NCI-H2029 treated with DMSO at 0.1 percent for 48 hours (cell line): ENCODE measurements at regions not wholly inside any gene's neighbourhood (a gene's known extent, or its start where the extent isn't known, plus 50 kb on each side); places are given as distances from the start of the nearest gene placed in this dataset.
"Not testable (repeated sequence)": the region's sequence is repeated elsewhere in the genome, so short reads cannot be mapped to it uniquely, and the experiment has no call there.

ENCODE experiments used
- DNase-seq: peaks from one replicate; lab custom pipeline; 2025; lab: John Stamatoyannopoulos, UW

DNA sequence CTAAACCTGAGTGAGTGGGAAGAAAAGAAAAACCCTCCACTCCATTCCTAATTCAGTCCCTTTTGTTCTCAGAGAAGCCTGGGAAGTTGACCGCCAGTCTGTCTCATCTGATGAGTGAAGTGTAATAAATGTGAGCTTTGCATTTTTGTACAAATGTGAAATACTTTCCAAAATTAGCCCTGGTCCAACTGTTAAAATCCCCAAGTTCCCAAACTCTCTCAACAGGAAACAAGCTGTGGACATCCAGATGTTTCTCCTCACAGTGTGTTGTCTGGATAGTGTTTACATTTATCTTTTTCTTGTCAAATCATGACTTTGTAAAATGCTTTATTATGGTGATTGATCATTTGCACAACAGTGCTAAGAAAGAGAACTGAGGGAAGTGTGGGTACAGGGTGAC lies 145.1 kb downstream of the TM2D1 start:
- DNase-seq, result no peak

DNA sequence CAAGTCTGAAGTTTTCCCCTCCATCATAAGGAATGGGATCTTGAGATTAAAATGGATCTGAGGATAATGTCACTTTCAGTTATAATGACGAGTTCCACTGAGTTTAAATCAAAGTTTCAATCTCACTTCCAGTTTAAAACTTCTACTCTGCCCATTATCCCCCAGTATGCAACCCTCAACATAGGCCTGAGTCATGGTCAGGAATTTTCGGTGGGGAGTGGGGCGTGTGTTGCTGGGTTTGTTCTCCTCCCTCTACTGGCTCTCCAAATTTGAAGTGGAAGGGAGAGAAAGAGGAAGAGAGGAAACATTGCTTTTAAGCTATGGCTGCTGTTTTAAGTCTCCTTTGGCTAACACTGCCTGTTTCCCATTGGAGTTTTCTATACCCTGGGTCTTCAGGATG lies 152.9 kb downstream of the TM2D1 start:
- no peak for DNase-seq

DNA sequence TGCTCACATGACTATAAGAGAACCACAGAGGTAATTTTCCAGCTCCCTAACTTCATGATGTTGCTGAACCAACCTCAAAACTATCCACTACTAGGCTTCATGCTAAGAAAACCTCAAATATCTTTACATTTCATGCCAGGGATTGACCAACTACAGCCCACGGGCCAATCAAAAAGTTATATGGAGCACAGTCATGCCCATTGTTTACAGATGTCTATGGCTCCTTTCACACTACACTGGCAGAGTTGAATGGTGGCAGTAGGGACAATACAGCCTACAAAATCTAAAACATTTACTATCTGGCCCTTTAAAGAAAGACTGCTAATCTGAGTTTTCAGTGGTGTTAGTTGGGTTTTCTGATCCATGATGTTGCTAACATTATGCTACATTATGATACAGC lies 154.8 kb downstream of the TM2D1 start:
- DNase-seq, result no peak

DNA sequence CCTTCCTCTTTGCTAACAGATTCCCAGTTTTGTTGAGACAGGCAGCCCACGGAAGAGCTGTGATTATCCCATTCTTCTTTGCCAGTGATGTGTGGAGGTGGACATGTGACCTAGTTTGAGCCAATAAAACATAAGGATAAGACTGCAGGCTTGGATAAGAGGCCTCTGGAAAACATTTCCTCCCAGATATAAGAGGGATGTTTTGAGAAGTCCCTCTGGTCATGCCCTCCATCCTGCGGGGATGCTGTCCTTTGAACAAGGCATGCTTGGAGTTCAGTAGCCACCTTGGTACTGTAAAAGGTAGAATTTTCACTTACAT lies 155.7 kb downstream of the TM2D1 start:
- no peak for DNase-seq

DNA sequence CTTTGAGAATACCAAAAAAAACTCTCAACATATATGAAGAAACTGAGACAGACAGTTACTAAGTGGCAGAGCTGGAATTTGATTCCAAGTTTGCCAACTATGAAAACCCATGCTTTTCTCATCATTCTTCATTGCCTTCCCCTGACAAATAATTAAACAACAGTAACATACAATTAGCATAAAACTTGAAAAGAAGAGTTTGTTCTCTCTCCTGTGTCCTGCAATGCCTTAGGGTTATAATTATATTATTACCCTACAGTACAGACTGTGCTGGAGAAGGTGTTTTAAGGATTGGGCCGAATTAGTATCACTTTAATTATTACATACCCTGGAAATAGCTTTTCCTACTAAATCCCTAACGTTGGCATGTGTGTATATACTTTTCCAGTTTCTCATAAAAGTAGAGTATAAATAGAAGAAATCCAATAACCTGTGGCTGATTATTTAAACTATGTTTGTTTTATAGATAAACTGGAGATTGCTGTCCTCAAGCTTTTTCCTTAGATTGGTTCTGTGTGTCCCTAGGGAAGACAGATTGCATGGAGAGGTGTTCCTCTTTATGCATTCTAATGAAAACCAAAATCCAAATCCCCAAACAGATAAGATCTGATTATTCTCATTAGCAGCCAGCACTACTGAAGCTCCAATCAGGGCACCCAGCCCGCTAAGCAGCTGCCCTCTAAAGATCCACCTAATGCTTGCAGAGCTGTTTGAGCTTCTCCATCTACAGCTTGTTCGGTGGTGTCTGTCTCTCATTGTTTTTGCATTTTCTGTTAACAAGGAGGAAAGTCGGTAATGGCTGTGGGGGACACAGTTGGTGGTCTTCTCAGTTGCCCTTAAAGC lies 156.3 kb downstream of the TM2D1 start:
- DNase-seq, result no peak

DNA sequence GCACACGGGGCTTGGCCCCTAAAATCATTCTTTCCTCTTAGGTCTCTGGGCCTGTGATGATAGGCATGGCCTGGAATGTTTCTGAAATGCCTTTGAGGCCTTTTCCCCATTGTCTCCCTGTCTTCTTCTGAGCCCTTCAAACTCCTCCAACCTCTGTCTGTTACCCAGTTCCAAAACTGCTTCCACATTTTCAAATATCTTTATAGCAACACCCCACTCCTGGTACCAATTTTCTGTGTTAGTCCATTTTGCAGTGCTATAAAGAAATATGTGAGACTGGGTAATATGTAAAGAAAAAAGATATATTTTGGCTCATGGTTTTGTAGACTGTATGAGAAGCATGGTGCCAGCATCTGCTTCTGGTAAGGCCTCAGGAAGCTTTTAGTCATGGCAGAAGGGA lies 158.8 kb downstream of the TM2D1 start:
- no peak for DNase-seq

DNA sequence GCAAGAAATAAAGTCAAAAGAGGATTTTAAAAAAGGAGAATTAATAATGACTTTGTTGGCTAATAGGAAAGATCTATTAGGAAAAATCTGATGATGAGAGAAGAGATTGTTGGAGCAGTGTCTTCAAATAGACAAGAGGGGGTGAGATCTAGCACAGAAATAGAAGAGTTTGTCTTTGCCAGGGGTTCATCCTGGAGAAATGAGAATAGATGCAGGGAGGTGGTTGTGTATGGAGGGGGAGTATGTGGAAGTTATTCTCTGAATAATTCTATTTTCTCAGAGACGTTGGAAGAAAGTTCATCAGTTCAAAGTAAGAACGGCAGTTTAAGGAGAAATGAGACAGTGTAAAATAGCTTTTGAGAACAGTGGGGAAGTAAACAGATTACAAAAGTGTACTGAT lies 161.3 kb downstream of the TM2D1 start:
- no peak for DNase-seq

DNA sequence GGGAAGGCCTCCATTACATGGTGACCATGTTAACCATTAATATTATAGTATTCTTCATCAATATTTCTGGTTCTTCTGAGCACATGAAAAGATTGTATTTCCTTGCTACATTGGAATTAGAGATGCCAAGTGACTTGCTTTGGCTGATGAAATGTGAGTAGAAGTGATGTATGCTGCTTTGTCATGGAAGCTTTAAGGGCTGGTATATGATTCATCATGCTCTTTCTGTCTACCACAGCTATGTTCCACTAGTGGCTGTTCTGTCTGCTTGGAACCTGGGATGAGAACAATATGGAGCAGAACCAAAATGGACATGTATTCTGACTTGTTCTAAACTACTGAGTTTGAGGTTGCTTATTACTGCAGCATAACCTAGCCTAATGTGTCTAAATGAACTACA lies 163.3 kb downstream of the TM2D1 start:
- DNase-seq, result no peak

DNA sequence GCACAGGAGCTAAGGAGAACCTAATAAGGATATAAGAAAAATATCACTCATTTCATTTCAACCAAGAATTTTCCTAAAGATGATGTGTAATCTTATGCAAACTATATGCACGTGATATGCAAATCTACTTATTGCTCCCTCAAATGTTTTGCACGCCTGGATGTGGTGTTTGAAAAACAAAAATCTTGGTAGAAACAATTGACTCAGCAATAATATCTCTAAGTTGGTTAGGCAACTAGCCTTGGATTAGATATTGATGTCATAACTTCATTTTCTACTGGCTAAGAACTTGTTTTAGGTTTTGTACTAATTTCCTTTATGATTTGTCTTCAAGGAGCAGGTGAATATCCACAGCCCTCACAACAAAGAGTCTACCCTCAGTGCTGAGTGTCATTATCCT lies 164.6 kb downstream of the TM2D1 start:
- DNase-seq, result no peak

DNA sequence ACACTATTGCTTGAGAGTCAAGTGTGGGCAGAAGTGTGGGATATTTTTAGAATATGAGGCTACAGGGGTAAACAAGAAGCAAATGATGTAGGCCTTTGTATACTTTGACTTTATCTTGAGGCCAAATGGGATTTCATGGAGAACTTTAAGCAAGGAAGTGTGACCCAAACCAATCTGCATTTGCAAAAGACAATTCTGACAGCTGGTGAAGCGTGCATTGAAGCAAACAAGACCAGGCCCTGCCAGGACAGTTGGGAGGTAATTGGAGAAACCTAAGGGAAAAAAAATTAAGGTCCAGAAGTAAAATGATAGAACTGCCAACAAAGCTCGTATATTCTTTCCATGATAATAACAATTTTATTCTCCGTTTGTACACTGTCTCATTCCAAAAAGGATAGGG lies 168.3 kb downstream of the TM2D1 start:
- DNase-seq, result no peak

DNA sequence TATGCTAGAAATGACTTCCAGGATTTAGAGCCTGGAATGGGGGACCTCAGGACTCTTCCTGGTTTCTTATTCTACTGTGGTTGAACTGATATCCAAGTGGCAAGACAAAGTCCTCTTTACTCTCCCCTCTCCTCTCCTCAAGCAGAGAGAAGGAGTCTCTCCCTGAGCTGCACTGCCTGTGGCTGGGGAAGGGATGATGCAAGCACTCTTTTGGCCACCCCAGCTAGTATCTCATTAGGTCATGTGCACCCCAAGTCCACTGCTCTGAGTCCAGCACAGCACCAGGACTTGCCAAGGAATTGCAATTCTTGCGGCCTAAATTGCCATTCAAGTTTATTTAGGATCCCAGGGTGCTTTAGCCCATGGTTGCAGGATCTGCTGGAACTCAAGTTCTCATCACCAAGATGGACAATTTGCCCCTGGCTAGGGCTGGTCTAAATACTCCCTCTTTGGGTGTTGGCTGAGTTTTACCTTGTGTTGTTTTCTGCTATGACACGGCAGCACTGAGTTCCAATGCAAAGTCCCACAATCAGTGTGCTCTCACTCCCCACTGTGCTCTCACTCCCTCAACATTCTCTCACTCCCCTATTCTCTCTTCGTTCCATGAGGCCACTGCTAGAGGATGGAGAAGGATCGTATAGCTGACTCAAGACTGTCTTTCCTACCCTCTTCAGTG lies 172.2 kb downstream of the TM2D1 start:
- DNase-seq, result no peak

DNA sequence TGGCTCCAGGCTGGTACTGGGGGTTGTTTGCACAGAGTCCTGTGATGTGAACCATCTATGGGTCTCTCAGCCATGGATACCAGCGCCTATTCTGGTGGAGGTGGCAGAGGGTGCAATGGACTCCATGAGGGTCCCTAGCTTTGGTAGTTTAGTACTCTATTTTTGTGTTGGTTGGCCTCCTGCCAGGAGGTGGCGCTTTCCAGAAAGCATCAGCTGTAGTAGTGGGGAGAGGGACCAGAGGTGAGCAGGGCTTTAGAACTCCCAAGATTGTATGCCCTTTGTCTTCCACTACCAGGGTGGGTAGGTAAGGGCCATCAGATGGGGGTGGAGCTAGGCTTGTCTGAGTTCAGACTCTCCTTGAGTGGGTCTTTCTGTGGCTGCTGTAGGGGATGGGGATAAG lies 177.6 kb downstream of the TM2D1 start:
- not testable (repeated sequence) for DNase-seq

DNA sequence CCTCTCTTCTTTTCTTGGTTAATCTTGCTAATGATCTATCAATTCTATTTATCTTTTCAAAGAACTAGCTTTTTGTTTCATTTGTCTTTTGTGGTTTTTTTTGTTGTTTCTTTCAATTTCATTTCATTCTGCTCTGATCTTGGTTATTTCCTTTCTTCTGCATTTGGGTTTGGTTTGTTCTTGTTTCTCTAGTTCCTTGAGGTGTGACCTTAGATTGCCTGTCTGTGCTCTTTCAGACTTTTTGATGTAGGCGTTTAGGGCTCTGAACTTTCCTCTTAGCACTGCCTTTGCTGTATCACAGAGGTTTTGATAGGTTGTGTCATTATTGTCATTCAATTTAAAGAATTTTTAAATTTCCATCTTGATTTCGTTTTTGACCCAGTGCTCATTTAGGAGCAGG lies 180.1 kb downstream of the TM2D1 start:
- DNase-seq, result not testable (repeated sequence)

DNA sequence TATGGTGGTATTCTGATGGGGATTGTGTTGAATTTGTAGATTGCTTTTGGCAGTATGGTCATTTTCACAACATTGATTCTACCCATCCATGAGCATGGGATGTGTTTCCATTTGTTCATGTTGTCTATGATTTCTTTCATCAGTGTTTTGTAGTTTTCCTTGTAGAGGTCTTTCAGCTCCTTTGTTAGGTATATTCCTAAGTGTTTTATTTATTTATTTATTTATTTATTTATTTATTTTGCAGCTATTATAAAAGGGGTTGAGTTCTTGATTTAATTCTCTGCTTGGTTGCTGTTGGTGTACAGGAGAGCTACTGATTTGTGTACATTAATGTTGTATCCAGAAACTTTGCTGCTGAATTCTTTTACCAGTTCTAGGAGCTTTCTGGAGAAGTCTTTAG lies 181.4 kb downstream of the TM2D1 start:
- DNase-seq, result not testable (repeated sequence)

DNA sequence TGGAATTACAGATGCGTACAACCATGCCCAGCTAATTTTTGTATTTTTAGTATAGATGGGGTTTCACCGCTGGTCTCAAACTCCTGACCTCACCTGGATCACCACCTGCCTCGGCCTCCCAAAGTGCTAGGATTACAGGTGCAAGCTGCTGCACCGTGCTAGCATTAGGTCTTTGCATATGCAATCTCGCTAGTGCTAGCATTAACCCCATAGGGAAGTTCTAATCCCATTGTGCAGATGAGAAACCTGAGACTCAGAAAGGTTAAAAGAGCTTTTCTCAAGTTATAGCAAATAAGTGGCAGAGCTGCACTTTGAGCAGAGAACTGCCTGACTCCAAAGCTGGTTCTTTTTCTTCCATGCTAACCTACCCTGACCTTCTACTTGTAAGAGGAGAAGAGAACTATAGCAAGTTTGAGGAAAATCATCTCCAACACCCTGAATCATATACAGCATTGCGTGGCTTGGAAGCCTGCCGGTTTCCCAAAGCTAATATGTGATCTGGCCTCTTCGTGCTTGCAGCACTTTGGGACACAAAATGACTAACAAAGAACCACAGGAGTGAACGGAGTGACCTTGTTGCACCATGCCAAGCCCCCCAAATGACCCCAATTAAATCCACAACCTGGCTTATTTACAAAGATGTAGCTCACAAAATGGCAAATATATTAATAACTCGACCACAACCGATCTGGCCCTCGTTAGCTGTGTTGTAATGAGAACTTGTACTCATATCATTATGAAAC lies 185.1 kb downstream of the TM2D1 start:
- no peak for DNase-seq

DNA sequence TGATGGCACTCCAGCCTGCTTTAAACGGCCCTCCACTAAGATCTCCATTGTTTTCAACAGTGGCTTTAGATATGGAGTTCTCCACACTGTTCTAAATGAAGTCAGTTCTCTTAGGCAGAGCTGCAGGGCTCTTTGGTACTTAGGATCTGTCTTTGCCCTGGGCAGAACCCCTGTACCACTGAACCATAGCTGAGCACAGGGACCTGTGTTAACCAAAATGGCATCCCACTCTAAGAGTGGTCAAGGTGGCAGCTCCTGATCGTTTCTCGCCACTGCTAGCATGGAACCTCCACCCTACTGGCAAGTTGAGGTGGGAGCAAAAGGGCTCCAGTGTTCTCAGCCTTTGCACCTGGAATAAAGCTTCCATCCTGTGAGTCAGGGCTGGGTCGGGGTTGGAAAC lies 186.7 kb downstream of the TM2D1 start:
- DNase-seq, result no peak

DNA sequence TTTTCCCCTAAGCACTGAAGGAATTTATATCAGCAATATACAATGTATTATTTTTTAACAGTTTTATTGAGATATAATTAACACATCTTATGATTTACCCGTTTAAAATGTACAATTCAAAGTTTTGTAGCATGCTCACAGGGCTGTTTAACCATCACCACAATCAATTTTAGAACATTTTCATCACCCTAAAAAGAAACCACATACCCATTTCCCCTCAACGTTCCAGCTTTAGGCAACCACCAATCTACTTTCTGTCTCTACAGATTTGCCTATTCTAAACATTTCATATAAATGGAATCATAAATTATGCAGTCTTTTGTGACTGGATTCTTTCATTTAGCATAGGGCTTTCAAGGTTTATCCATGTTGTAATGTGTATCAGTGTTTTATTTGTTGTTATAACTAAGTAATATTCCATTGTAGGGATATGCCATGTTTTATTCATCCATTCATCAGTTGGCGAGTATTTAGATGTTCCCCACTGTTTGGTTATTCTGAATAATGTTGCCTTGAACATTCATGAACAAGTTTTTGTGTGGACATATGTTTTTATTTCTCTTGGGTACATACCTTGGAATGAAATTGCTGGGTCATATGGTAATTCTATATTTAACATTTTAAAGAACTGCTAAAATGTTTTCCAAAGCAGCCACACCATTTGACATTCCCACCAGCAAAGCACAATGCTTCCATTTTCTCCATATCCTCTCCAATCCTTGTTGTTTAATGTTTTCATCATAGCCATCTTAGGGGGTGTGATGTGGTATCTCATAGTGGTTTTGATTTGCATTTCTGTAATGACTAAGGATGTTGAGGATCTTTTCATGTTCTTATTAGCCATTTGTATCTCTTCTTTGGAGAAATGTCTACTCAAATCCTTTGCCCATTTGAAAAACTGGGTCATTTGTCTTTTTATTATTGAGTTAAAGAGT lies 188.5 kb downstream of the TM2D1 start:
- DNase-seq, result no peak

DNA sequence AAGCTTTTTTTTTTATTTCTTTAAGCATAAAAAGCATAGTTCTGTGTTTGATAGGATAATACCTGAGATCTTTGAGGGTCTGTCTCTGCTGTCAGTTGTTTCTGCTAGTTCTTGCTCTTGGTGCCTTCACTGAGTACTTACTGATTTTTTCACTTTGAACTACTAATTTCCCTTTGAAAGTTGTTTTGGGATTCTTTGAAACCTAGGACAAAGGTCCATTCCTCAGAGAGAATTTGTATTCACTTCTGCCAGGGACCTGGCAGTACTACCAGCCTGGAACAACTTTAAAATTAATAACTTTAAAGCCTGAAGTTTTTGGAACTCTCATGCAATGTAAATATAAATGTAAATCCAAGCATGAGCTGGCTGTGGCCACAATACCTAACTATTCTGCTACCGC lies 190.1 kb downstream of the TM2D1 start:
- DNase-seq, result no peak

DNA sequence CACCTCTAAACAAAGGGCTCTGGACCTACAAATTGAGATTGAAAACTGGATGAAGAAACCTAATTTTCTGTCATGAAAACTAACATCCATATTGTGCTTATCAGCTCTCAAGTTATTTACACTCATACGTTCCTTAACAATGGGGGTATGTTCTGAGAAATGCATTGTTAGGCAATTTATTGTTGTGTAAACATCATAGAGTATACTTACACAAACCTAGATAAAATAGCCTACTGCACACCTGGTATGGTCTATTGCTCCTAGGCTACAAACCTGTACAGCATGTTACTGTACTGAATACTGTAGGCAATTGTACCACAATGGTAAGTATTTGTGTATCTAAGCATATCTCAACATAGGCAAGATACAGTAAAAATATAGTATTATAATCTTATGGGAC lies 191.4 kb downstream of the TM2D1 start:
- no peak for DNase-seq

DNA sequence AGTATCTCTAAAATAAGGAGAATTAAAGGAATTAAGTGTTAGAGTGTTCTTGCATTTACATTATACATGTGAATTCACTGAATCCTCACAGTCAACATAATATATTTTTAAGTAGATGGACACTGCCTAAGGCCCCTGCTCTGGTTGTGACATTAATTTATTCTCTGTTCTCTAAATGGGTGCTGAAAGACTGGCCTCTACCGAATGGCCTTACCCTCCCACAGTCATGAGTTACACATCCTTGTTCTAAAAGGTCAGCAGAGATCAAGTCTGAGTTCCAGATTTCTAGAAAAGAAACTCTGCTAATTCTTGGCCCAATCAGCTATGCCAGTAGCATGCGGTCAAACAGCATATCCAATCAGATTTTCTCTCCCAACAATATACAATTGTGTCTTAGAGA lies 193.2 kb downstream of the TM2D1 start:
- DNase-seq, result no peak

DNA sequence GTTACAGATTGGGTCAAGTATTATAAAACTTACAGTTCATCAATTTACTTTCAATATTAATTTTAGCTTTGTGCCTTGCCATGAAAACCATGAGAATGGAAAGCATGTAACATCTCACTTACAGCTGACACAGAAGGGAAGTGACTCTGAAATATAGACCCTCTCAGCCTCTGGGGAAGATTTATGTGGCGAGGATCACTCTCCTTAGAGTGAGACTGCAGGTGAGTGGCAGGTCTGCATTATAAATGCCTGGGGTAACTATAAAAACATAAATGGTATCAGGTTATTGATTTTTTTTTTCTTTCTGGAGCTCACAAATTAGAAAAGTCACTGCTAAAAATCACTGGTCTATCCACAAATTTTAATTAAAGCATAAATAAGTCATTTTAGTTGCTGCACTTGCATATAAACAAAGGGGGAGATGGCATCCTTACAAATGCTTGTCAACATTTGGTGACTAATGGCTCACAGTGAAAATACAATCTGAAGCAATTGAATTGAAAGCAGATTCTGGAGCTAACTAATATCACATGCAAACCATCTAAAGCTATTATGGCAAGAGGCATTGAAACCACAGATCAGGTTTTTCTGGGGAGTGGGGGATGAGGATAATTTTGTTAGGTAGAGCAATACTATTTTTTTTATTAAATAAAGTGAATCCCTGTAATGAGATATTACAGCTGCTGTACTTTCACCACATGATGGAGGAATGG lies 200.9 kb downstream of the TM2D1 start:
- DNase-seq, result no peak
